ENCODE measurements at regions not wholly inside any gene's neighbourhood (a gene's known extent, or its start where the extent isn't known, plus 50 kb on each side); places are given as distances from the start of the nearest gene placed in this dataset.

- intact Hi-C loops (cut with DNase I; ENCODE audit: low total_unique reads): no loop called here
- TF ChIP-seq POLR2A (IDR thresholded peaks at IDR 0.05): no peak
- TF ChIP-seq CTCF (IDR thresholded peaks at IDR 0.05): no peak
- no peak overlapping the region for H3K4me3 ChIP-seq (ENCODE audit: low read depth, poor library complexity, severe bottlenecking)
- 37 to 53% methylated on average over 2 of the region's 2 CpGs for WGBS, 2 donors
- DNase-seq (ENCODE audit: low spot score in 2 of 2): no peak
These were observed 626.6 kb upstream of the SOX9 start for GRCh38 chr17:71494062-71494855.

- H3K4me3 ChIP-seq (ENCODE audit: low read depth, poor library complexity, severe bottlenecking): no peak overlapping the region
- no peak for TF ChIP-seq CTCF (IDR thresholded peaks at IDR 0.05)
- TF ChIP-seq POLR2A (IDR thresholded peaks at IDR 0.05): no peak
- intact Hi-C loops (cut with DNase I; ENCODE audit: low total_unique reads): no loop called here
- DNase-seq (ENCODE audit: low spot score in 2 of 2): no peak
These were observed 625.4 kb upstream of the SOX9 start for GRCh38 chr17:71495420-71495819.

- no peak for DNase-seq (ENCODE audit: low spot score in 2 of 2)
- intact Hi-C loops (cut with DNase I; ENCODE audit: low total_unique reads): no loop called here
- TF ChIP-seq POLR2A (IDR thresholded peaks at IDR 0.05): no peak
- TF ChIP-seq CTCF (IDR thresholded peaks at IDR 0.05): no peak
- 86 to 90% methylated on average over 2 of the region's 2 CpGs for WGBS, 2 donors
- no peak overlapping the region for H3K4me3 ChIP-seq (ENCODE audit: low read depth, poor library complexity, severe bottlenecking)
These were observed 624.3 kb upstream of the SOX9 start for GRCh38 chr17:71496552-71496951.

- intact Hi-C loops (cut with DNase I; ENCODE audit: low total_unique reads): no loop called here
- no peak overlapping the region for H3K4me3 ChIP-seq (ENCODE audit: low read depth, poor library complexity, severe bottlenecking)
- TF ChIP-seq CTCF (IDR thresholded peaks at IDR 0.05) (no peak), POLR2A (IDR thresholded peaks at IDR 0.05) (no peak)
- whole genome bisulfite sequencing, 2 donors: 30 to 38% methylated on average over 3 of the region's 3 CpGs
- DNase-seq (ENCODE audit: low spot score in 2 of 2): no peak
These were observed 619.9 kb upstream of the SOX9 start for GRCh38 chr17:71500761-71501555.

GRCh38 chr17:71501711-71502110 is 619.1 kb upstream of the SOX9 start:
- no peak overlapping the region for H3K4me3 ChIP-seq (ENCODE audit: low read depth, poor library complexity, severe bottlenecking)
- WGBS, 2 donors: 86 to 90% methylated on average over 1 of the region's 1 CpG
- intact Hi-C loops (cut with DNase I; ENCODE audit: low total_unique reads): no loop called here
- DNase-seq (ENCODE audit: low spot score in 2 of 2): no peak
- TF ChIP-seq POLR2A (IDR thresholded peaks at IDR 0.05): no peak

GRCh38 chr17:71502443-71502842 is 618.4 kb upstream of the SOX9 start:
- no peak for DNase-seq (ENCODE audit: low spot score in 2 of 2)
- intact Hi-C loops (cut with DNase I; ENCODE audit: low total_unique reads): no loop called here
- H3K4me3 ChIP-seq (ENCODE audit: low read depth, poor library complexity, severe bottlenecking): no peak overlapping the region
- 48 to 71% methylated on average over 1 of the region's 1 CpG for WGBS, 2 donors
- TF ChIP-seq CTCF (IDR thresholded peaks at IDR 0.05) (no peak), POLR2A (IDR thresholded peaks at IDR 0.05) (no peak)
